ENCODE measurements at regions not wholly inside any gene's neighbourhood (a gene's known extent, or its start where the extent isn't known, plus 50 kb on each side); places are given as distances from the start of the nearest gene placed in this dataset.

- Histone ChIP-seq H3K4me3 (replicated peaks in 1 of 3; ENCODE audit: insufficient read depth in 1 of 3, low read depth in 1 of 3, low read length in 3 of 3) (no peak overlapping the region), H2AFZ (ENCODE audit: low read depth, low read length) (no peak overlapping the region), H4K20me1 (replicated peaks; ENCODE audit: control insufficient read depth, extremely low read depth, insufficient read depth, low read length) (no peaks in the 10 kb centered on the region), H3K27ac (ENCODE audit: insufficient read depth, low read depth, low read length) (no peak overlapping the region), H3K4me2 (ENCODE audit: insufficient read depth, low read length) (no peak overlapping the region), H3K4me1 (ENCODE audit: control insufficient read depth, extremely low read depth, insufficient read depth, low read length) (peaks cover 4% of the 10 kb centered on the region), H3K9ac (replicated peaks; ENCODE audit: extremely low read depth, insufficient read depth, low read length) (no peak overlapping the region), H3K79me2 (ENCODE audit: control insufficient read depth, insufficient read depth, low read length) (no peaks in the 10 kb centered on the region), H3K27me3 (ENCODE audit: control insufficient read depth in 2 of 2, insufficient read depth in 2 of 2, low read length in 2 of 2) (no peaks in the 10 kb centered on the region), H3K9me1 (replicated peaks; ENCODE audit: control insufficient read depth, extremely low read depth, insufficient read depth, low read length) (no peaks in the 10 kb centered on the region), H3K36me3 (ENCODE audit: control insufficient read depth in 2 of 2, extremely low read depth in 1 of 2, insufficient read depth in 2 of 2, low read length in 2 of 2) (no peaks in the 10 kb centered on the region), H3K9me3 (replicated peaks; ENCODE audit: control insufficient read depth, insufficient read depth, low read length) (no peaks in the 10 kb centered on the region)
- ChIA-PET POLR2A (no interaction called here), CTCF (interaction anchor here (1.2 kb wide), 1 partner anchor 9 kb away, joined by 3 read pairs; no protein-coding TSS in a partner anchor)
- DNase-seq (ENCODE audit: low read depth, low spot score) (no peak), FAIRE-seq (no peak)
- BruUV-seq (replicated peaks) = no TSS peak
- dilution Hi-C loops (cut with MboI; ENCODE audit: extremely low pct_ligation_motif_present, low sequenced_read_pairs) (no loop called here), intact Hi-C loops (cut with micrococcal nuclease) (loop anchor here (10.0 kb wide), 1 partner anchor 461 kb away; no protein-coding TSS in a partner anchor)
- TF ChIP-seq JUN (IDR thresholded peaks at IDR 0.05; ENCODE audit: borderline replicate concordance, insufficient read depth, insufficient read length, low read depth) (no peak), MYC (IDR thresholded peaks at IDR 0.05; ENCODE audit: low read depth, low read length) (no peak), CTCF (IDR thresholded peaks at IDR 0.05; ENCODE audit: extremely low read depth in 1 of 2, insufficient read depth in 1 of 2, low read depth in 1 of 2, low read length in 2 of 2) (no peak), MAX (IDR thresholded peaks at IDR 0.05; ENCODE audit: insufficient read depth, insufficient read length) (no peak), POLR2AphosphoS5 (IDR thresholded peaks at IDR 0.05; ENCODE audit: insufficient read depth, low read depth, low read length) (no peak), EZH2 (IDR thresholded peaks at IDR 0.05; ENCODE audit: borderline replicate concordance, low read depth, low read length, severe bottlenecking) (no peak), GATA2 (IDR thresholded peaks at IDR 0.05; ENCODE audit: insufficient read depth, insufficient read length, low read depth, low read length) (no peak), POLR2A (IDR thresholded peaks at IDR 0.05; ENCODE audit: low read depth, low read length) (no peak), FOS (IDR thresholded peaks at IDR 0.05; ENCODE audit: borderline replicate concordance, insufficient read depth, low read length) (no peak)
These were observed 918.1 kb downstream of the METTL15 start for GRCh38 chr11:29026286-29026685.
